Choroid plexus epithelial cell (primary cell): ENCODE measurements at regions not wholly inside any gene's neighbourhood (a gene's known extent, or its start where the extent isn't known, plus 50 kb on each side); places are given as distances from the start of the nearest gene placed in this dataset.

ENCODE experiments used
- DNase-seq: peaks from one replicate; pipeline ENCODE4 v3.0.0-alpha.2; 2010; ENCODE audit warnings: low read depth
- H3K4me3 ChIP-seq: 2 replicates; pipeline ENCODE4 v1.5.1; 2011; ENCODE audit warnings: low read depth, mild to moderate bottlenecking, control low read depth, low read length, moderate library complexity
- CTCF ChIP-seq: conservative IDR thresholded peaks from 2 replicates; pipeline ENCODE4 v1.5.1; 2011; ENCODE audit warnings: low read depth, mild to moderate bottlenecking, control low read depth, inconsistent platforms, low read length, moderate library complexity

- DNase-seq: no peak
- no peak for TF ChIP-seq CTCF
- H3K4me3 ChIP-seq: no peak overlapping the region
Measured at GRCh38 chr2:7109533-7109885, 192.3 kb downstream of the RNF144A start.

GRCh38 chr2:7111626-7112025 is 194.4 kb downstream of the RNF144A start:
- no peak for DNase-seq
- peak; percentile 17 for TF ChIP-seq CTCF
- H3K4me3 ChIP-seq: no peak overlapping the region

DNA sequence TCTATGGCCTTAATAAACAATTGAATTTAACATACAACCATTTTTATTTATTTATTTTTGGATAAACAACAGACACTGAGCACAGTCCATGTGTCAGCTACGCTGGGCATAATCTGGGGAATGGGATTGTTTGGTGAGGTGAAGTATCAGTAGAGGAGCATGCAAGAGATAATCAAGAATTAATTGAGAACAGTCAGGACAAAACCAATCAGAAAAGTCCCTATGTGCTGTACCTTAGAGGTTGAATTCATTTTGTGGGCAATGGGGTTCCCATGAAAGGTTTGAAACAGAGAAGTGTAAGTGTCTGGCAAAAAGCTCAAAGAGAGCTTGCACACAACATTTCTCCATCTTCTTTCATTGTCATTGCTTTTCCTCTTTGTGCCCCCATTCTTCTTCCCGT is 198.2 kb downstream of the RNF144A start:
- no peak for TF ChIP-seq CTCF
- no peak overlapping the region for H3K4me3 ChIP-seq
- no peak for DNase-seq

DNA sequence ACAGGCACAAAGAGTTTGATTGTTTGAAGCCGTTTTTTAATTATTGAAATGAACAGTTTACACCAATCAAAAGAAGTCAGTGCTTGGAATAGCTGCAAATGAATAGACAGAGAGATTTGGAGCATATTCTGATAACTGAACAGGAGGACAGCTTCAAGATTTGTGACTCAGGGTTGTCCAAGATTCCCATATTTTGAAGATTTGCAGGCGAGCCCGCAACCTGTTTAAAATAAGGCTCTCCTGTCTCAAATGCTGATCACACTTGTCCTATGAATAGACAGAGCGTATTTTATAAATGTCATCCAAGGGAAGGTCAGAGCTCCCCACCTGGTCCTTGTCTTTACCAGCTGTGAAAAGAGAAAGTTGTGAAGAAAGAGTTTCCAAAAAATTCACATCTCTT is 198.7 kb downstream of the RNF144A start:
- no peak for TF ChIP-seq CTCF
- no peak overlapping the region for H3K4me3 ChIP-seq
- no peak for DNase-seq

DNA sequence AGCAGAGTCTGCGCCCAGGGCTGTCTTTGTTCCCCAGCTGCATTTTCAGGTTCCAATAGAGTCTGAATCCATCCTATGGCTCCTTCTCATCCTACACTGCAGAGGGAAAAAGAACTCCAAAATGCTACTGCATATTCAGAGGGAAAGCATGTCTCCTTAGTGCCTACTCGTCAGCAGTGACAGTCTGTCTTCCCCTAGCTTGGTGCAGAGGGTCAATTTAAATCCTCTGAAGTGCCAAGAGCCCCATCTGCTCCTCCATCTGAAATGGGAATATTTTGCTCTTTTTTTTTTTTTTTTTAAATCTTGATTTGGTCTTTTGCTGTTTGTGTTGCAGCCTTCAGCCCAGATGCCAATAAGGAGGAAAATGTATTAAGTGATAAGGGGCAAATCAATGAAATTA is 199.3 kb downstream of the RNF144A start:
- TF ChIP-seq CTCF: no peak
- no peak overlapping the region for H3K4me3 ChIP-seq
- DNase-seq: no peak

- no peak overlapping the region for H3K4me3 ChIP-seq
- no peak for DNase-seq
- no peak for TF ChIP-seq CTCF
Measured at GRCh38 chr2:7117076-7117475, 199.9 kb downstream of the RNF144A start.

DNA sequence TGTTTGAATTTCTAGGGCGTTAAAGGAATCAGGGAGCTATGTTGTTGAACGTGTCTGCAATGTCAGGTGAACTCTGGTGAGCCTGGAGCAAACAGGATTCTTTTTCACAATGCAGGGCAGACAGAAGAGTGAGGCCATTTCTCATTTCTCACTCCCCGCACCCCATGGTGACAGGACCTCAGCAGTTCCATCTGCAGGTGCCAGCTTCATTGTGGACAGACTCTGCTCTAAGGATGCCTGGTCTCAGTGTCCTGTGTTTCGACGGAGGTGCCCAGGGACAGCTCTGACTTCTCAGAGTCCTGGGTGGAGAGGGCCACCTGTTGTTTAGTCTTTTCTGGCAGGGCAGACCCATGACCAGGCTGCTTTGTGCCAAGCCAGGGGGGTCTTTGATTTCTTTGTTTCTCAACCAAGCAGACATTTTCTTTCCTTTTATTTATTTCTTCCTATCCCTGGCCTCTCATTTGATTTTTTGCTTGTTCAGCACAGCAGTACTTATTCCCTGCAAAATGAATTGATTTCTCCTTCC is 201.5 kb downstream of the RNF144A start:
- DNase-seq: no peak

More for the DNA sequence above, 201.5 kb downstream of the RNF144A start:
- no peak for TF ChIP-seq CTCF
- no peak overlapping the region for H3K4me3 ChIP-seq
